HEK293T (cell line): ENCODE measurements at regions not wholly inside any gene's neighbourhood (a gene's known extent, or its start where the extent isn't known, plus 50 kb on each side); places are given as distances from the start of the nearest gene placed in this dataset.

Experiments used
- NFRKB ChIP-seq: fragments of 450-650 bp; IDR thresholded peaks from 2 replicates; pipeline ENCODE4 v1.6.1; 2016; ENCODE audit warnings: mild to moderate bottlenecking, moderate library complexity
- PKNOX1 ChIP-seq: fragments of 450-650 bp; IDR thresholded peaks from 2 replicates; pipeline ENCODE4 v1.6.1; 2016
- SUZ12 ChIP-seq: fragments of 450-650 bp; IDR thresholded peaks from 2 replicates; pipeline ENCODE4 v1.6.1; 2016; ENCODE audit warnings: mild to moderate bottlenecking

- no peak for TF ChIP-seq PKNOX1
- no peak for TF ChIP-seq SUZ12
- TF ChIP-seq NFRKB, result no peak
These were observed 239.5 kb downstream of the TFAP2A start for GRCh38 chr6:10175362-10175761.
